KMS-11 (cell line): ENCODE measurements at regions not wholly inside any gene's neighbourhood (a gene's known extent, or its start where the extent isn't known, plus 50 kb on each side); places are given as distances from the start of the nearest gene placed in this dataset.

Experiments
- H2AFZ ChIP-seq: fragments of 200-600 bp; sonication (generic); 2 replicates; pipeline ENCODE4 v1.6.1; 2016; ENCODE audit warnings: antibody characterized with exemption, mixed run types, low read depth
- H3K27ac ChIP-seq: fragments of 200-600 bp; sonication (generic); 2 replicates; pipeline ENCODE4 v1.6.1; 2016; ENCODE audit warnings: mild to moderate bottlenecking, mixed run types
- H3K27me3 ChIP-seq: fragments of 200-600 bp; sonication (generic); 2 replicates; pipeline ENCODE4 v1.6.1; 2017; ENCODE audit warnings: mild to moderate bottlenecking, low read depth, mixed run types, moderate library complexity; ENCODE audit not compliant: insufficient read depth
- H3K36me3 ChIP-seq: fragments of 200-600 bp; sonication (generic); 2 replicates; pipeline ENCODE4 v1.6.1; 2017; ENCODE audit warnings: mild to moderate bottlenecking, mixed run types; ENCODE audit not compliant: insufficient read depth
- H3K4me1 ChIP-seq: fragments of 200-600 bp; sonication (generic); 2 replicates; pipeline ENCODE4 v1.6.1; 2016; ENCODE audit warnings: mild to moderate bottlenecking, low read depth, mixed run types; ENCODE audit not compliant: poor library complexity, severe bottlenecking
- H3K4me2 ChIP-seq: fragments of 200-600 bp; sonication (generic); 2 replicates; pipeline ENCODE4 v1.7.0; 2016; ENCODE audit warnings: mild to moderate bottlenecking, mixed run types
- H3K4me3 ChIP-seq: fragments of 200-600 bp; sonication (generic); IDR thresholded peaks from 2 replicates; pipeline ENCODE4 v1.6.1; 2017; ENCODE audit warnings: low read depth, low read length, mixed read lengths; ENCODE audit not compliant: insufficient read depth
- H3K79me2 ChIP-seq: fragments of 200-600 bp; sonication (generic); 2 replicates; pipeline ENCODE4 v1.6.1; 2016; ENCODE audit warnings: low read depth, mixed run types; ENCODE audit not compliant: insufficient read depth
- H3K9ac ChIP-seq: fragments of 200-600 bp; sonication (generic); 2 replicates; pipeline ENCODE4 v1.6.1; 2016; ENCODE audit warnings: mild to moderate bottlenecking, mixed run types
- H4K20me1 ChIP-seq: fragments of 200-600 bp; sonication (generic); 2 replicates; pipeline ENCODE4 v1.6.1; 2016; ENCODE audit warnings: mild to moderate bottlenecking, mixed run types; ENCODE audit not compliant: insufficient read depth
- TF ChIP-seq, protein P1 (sequence below): fragments of 200-600 bp; sonication (generic); conservative IDR thresholded peaks from 2 replicates; pipeline ENCODE4 v1.6.1; 2017; ENCODE audit warnings: low read depth, mild to moderate bottlenecking, antibody characterized with exemption, low read length, moderate library complexity, mixed read lengths

DNA sequence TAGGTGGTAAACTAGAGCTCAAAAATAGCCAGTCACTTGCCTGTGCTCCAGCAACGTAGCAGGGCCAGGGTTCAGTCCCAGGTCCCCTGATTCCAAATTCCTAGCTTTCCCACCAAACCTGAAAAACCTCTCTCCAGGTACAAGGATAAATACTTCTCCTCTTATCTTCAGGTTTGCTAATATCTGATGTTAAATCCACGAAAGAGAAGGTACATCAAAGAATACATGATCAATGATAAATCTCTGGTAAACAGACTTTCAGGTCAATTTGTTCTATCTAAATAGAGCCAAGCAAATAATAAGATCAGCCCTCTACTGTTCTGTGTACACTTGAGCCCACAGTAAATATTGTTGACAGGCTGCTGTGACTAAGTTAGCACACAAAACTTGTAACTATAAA is 52.1 kb upstream of the AKT3 start:
- Histone ChIP-seq H2AFZ (no peak overlapping the region), H3K4me1 (peaks cover 11% of the 10 kb centered on the region), H3K36me3 (no peaks in the 10 kb centered on the region), H4K20me1 (no peaks in the 10 kb centered on the region), H3K9ac (no peak overlapping the region), H3K4me2 (no peak overlapping the region), H3K27me3 (no peaks in the 10 kb centered on the region), H3K4me3 (no peak overlapping the region), H3K79me2 (no peaks in the 10 kb centered on the region), H3K27ac (no peak overlapping the region)
- TF ChIP-seq, protein P1, sequence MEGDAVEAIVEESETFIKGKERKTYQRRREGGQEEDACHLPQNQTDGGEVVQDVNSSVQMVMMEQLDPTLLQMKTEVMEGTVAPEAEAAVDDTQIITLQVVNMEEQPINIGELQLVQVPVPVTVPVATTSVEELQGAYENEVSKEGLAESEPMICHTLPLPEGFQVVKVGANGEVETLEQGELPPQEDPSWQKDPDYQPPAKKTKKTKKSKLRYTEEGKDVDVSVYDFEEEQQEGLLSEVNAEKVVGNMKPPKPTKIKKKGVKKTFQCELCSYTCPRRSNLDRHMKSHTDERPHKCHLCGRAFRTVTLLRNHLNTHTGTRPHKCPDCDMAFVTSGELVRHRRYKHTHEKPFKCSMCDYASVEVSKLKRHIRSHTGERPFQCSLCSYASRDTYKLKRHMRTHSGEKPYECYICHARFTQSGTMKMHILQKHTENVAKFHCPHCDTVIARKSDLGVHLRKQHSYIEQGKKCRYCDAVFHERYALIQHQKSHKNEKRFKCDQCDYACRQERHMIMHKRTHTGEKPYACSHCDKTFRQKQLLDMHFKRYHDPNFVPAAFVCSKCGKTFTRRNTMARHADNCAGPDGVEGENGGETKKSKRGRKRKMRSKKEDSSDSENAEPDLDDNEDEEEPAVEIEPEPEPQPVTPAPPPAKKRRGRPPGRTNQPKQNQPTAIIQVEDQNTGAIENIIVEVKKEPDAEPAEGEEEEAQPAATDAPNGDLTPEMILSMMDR = no peak
